ENCODE measurements at regions not wholly inside any gene's neighbourhood (a gene's known extent, or its start where the extent isn't known, plus 50 kb on each side); places are given as distances from the start of the nearest gene placed in this dataset.

DNA sequence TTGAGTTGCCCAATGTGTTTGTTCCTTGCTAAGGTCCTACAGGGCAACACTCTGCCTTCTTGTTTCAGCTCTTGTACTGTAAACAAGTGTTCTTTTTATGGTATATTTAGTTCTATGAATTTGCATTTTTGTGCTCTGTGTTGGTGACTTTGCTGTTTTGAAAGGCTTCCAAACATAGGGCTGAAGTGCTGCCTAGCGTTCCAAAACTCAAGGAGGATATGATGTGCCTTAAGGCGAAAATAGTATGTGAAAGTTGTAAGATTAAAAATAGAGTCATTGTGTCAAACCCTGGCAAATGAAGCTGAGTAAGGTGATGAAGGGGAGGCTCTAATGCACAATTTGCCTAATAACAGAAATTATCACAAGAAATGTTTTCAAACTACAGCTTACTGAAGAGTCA lies 372.7 kb upstream of the TOM1L1 start:
- TF ChIP-seq POLR2A (IDR thresholded peaks at IDR 0.05) (no peak), POLR2AphosphoS5 (IDR thresholded peaks at IDR 0.05) (no peak)
- TF ChIP-seq, protein P1, sequence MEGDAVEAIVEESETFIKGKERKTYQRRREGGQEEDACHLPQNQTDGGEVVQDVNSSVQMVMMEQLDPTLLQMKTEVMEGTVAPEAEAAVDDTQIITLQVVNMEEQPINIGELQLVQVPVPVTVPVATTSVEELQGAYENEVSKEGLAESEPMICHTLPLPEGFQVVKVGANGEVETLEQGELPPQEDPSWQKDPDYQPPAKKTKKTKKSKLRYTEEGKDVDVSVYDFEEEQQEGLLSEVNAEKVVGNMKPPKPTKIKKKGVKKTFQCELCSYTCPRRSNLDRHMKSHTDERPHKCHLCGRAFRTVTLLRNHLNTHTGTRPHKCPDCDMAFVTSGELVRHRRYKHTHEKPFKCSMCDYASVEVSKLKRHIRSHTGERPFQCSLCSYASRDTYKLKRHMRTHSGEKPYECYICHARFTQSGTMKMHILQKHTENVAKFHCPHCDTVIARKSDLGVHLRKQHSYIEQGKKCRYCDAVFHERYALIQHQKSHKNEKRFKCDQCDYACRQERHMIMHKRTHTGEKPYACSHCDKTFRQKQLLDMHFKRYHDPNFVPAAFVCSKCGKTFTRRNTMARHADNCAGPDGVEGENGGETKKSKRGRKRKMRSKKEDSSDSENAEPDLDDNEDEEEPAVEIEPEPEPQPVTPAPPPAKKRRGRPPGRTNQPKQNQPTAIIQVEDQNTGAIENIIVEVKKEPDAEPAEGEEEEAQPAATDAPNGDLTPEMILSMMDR (IDR thresholded peaks at IDR 0.05), result no peak
